GM21423 (cell line): ENCODE measurements at regions not wholly inside any gene's neighbourhood (a gene's known extent, or its start where the extent isn't known, plus 50 kb on each side); places are given as distances from the start of the nearest gene placed in this dataset.
"Not testable (repeated sequence)": the region's sequence is repeated elsewhere in the genome, so short reads cannot be mapped to it uniquely, and the experiment has no call there.

Source experiments
- ATAC-seq: cut with Tn5 transposase; IDR thresholded peaks from one replicate; pipeline ENCODE4 v1.9.1; 2021; ENCODE audit warnings: mild to moderate bottlenecking, moderate library complexity; ENCODE audit not compliant: unreplicated experiment

DNA sequence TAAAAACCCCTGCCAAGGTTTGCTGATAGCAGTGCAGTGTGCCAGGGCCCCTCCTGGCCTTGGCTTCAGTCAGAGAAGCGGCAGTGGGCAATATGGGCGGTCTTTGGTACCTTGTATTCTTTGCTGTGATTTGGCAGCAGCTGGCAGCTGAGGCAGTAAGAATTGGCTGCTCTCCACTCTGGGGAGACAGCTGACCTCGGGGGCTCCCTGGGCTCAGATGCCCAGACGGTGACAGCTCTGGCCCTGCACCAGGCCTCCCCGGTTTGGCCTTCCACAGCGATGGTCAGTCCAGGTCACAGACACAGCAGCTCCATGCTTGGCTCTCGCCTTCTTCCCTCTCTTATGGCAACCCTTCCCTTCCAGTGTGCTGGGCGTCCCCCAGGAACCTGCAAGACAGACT lies 330.9 kb downstream of the BCOR start:
- ATAC-seq, result no peak

DNA sequence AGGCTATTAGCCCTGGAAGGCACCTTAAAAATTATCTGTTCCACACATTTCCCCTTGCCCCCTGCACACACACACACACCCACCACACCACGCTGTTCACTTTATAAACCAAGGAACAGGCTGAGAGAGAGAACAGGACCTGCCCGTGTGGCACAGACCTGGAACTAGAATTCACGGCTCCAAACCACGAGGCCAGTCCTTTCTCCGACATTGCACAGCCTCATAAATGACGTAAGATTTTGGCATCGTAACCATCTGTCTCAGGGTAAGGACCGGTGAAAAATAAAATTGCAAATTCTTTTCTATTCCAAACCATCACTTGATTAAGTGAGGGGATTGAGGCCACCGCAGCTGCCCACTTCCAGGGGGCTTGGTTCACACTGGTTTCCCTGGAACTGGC lies 330.3 kb downstream of the BCOR start:
- no peak for ATAC-seq

DNA sequence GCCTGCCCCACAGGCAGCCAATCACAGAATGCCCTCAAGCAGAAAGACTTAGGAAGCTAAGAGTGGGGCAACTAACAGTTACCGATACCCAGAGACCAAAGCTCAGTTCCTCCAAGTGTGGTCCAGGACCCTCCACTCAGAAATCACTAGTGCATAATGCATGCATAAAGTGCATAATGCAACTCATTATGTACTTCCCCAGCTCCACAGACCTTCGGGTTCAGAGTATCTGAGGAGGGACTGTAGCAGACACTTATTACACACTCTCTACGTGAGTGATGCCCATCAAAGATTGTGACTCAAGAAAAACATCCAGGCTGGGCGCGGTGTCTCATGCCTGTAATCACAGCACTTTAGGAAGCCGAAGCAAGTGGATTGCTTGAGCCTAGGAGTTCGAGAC lies 328.0 kb downstream of the BCOR start:
- ATAC-seq, result no peak

DNA sequence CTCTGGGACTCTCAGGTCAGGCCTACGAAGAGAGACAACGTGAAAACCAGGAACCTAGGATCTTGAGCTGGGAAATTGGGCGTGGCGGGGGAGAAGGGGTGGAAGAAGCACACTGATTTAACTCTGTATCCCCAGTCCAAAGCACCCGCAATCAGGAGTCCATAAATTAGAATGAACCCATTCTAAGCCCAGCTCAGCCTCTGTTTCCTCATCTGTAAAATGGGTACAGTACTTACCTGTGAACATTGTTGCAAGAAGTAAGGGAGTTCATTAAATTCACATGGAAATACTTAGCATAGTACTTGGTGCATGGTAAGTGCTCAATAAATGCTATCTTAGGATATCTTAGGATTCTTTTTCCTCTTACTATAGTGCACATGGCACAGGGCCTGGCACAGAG lies 326.7 kb downstream of the BCOR start:
- no peak for ATAC-seq

DNA sequence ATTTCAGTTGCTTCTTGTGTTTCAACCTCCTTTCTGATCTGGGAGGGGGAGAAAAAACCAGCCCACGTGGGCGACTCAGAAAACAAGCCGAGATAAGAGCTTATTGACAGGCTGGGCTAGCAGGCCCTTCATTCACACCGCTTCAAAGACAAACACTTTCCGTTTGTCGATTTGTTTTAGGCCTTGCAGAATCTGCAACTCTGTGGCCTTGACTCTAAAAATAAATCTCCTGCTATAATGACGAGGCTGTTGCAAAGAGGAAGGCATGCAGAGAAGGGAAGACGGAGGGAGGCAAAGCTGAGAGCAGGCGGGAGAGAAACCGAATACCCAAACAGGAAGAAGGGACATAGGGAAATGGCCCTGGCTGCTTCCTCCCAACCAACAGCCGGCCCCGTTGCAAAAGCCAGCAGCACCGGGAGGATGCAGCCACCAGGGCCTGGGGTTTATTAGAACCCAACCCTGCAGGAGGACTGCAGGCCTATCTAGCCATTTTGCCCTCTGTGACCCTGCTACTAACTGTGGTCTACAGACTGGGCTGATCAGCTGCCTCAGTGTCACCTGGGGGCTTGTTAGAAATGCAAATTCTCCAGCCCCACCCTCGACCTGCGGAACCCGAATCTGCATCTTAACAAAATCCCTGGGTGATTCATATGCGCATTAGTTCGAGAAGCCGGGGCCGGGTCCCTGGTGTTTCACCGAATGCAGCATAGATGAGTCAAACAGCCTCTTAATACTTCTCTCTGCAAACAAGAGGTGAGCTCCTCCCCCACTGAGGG lies 325.5 kb downstream of the BCOR start:
- ATAC-seq, result no peak

DNA sequence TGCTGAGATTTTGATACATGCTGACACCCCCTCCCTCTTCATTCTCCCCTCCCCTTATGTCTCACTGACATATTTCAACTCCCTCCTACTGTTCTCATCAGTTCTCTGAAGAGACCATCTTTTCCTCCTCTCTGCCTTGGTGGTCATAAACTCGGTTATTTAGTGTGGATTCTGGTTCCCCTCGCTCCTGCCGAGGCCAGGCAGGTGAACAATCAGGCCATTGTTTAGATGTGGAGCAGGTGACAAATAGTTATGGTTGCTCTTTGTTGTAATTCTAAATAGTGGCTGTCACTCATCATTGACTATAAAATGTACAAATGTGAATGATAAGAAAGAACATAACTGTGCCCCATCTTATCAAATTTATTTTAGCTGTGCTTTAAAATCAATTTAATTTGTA lies 324.6 kb downstream of the BCOR start:
- ATAC-seq, result no peak

DNA sequence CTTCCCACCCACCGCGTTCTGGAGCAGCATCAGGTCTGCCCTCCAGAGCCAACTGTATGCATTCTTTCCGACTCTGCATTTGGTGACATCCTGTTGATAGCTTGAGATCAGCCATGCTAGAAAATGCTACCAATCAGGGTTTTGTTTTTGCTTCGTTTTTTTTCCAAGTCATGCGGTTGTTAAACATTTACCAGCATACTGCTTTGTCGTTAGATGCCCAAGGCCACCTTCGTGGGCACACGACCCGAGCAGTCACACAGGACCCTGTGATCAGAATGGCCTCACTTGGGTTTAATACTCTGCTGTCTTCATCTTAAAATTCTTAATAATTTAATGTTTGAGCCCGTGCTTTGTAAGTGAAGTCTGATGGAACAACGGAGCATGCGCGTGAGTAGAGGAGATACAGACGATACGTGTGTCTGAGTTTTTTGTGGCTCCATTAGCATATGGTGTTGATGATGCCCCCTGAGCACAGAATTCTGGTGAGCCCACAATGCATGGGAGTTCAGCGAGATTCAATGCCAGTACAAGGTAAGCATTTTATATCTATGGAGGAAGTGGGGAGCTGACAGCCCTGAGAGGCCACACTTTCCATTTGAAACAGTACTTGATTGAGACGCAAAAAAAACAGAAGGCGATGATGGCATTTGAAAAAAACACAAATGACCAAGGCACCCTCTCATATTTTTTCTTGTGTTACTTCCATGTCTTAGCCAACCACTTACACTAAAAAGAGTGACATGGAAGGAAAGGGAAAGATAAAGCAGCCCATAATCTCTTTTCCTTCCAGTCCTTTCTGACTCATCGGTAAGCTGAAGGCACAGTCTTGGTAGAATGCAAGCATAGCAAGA lies 323.6 kb downstream of the BCOR start:
- no peak for ATAC-seq

DNA sequence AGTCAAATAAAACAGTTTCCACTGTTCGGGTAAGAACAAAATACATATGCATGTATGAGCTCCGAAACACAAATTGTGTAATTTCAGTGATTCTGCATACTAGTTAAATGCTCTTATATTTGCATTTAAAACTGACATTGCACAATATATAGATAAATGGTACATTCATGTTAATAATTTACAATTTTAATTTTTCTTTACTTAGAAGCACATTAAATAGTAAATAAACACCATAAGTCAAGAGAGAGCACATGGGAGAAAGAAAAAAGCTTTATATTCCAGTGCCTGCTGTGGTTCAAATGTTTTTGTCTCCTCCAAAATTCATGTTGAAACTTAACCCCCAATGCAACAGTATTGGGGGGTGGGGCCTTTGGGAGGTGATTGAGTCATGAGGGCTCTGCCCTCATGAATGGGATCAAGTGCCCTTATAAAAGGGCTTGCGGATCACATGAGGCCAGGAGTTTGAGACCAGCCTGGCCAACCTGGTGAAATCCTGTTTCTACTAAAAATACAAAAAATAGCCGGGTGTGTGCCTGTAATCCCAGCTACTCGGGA lies 322.9 kb downstream of the BCOR start:
- ATAC-seq, result no peak

DNA sequence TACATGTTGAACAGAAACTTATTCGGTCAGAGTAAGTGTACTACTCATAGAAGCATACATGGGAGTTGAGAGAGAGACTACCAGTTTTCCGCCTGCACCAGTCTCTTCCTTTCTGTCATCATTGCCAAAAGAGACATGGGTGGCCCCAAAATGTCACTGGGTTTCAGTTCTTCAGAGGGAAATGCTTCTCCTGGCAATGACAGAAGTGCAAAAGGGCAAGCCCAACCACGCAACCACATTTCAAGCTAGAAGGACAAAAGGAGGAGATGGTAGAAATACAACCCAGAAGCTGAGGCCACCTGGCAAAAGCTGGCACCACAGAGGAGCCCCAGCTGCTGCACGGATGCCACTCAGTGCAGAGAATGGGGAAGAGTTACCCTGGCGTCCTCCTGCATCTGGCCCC lies 320.1 kb downstream of the BCOR start:
- ATAC-seq, result no peak

DNA sequence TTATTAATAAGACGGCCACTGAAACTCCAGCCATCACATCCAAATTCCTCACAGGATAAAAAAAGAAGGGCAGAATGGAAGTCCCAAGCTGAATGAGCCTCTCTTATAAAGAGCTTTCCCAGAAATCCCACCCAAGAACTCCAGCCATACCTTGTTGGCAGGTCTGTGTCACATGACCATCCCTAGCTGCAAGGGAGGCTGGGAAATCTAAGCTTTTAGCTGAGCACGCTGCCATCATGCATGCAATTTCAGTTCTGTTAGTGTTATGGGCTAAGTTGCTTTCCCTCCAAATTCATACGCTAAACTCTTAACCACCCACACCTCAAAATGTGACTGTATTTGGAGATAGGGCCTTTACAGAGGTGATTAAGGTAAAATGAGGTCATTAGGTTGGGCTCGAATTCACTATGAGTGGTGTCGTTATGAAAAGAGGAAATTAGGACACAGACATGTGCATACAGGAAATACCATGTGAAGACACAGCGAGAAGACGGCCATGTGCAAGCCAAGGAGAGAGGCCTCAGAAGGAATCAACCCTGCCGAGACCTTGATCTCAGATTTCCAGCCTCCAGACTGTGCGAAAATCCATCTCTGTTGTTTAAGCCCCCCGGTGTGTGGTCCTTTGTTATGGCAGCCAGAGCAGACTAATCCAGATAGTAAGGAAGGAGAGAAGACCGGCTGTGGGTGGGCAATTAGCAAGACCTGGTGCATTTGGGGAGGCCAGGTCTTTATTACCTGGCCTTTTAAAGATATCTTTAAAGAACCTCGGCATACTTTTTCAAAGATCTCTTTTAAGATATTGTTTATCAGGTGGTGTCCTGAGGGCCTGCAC lies 317.6 kb downstream of the BCOR start:
- no peak for ATAC-seq

DNA sequence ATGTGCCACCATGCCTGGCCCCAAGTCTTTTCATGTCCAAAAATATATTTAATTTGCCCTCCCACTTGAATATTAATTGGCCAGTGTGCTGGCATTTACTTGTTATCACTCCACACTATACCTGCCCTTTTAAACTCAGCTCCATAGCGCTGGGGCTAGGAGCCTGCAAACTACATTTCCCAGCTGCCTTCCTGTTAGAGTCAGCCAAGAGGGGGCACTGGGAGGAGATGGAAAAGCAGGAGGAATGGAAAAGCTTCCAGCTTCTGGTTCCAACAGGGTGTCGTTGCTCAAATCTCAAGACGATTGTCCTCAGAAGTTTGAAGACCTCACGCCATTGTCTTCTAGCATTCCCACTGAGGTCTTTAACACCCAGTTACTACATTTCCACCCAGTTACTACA lies 315.5 kb downstream of the BCOR start:
- ATAC-seq, result no peak

DNA sequence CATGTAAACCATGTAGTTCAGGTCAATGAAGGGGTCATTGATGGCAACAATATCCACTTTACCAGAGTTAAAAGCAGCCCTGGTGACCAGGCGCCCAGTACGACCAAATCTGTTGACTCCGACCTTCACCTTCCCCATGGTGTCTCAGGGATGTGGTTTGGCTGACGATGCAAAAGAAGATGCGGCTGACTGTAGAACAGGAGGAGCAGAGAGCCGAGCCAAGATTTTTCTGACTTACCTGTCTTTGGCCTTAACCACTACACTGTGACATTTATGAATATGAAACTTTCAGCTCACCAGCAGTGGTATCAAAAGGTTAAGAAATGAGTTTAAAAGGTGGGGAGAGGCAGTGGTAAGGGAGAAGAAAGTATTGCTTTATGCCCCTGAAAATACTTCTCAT lies 309.8 kb downstream of the BCOR start:
- no peak for ATAC-seq

DNA sequence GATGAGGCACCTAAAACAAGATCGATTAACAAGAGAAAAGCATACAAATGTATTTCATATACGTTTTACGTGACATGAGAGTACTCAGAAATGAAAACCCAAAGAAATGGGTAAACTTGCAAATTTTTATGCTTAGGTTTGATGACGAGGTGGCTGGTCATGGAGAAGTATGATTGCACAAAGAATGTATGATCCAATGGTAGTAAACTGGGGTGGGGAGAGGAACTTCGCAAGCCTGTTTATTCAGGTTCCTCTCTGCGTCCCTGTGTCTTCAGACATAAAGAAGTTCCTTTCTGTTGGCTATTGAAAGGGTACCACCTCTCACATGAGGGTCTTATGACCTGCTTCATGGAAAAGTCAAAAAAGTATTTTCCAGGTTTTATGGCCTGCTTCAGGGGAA lies 309.2 kb downstream of the BCOR start:
- no peak for ATAC-seq

DNA sequence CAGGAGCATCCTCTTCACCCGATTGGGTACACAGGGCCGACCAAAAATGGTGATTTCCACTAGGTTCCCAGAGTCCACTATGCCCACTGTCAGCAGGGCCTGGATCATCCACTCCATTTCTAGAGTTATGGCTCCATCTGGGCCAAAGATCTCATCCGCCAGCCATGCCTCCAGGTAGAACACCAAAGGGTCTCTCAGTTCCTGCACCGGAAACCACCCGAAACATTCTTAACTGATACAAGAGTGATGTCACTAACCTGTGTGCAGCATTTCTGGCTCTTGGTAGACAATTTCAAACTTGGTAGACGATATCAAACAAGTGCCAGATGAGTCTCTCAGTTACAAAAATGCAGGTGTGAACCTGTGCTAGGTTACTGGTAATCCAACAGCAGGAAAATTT lies 306.1 kb downstream of the BCOR start:
- ATAC-seq, result no peak

DNA sequence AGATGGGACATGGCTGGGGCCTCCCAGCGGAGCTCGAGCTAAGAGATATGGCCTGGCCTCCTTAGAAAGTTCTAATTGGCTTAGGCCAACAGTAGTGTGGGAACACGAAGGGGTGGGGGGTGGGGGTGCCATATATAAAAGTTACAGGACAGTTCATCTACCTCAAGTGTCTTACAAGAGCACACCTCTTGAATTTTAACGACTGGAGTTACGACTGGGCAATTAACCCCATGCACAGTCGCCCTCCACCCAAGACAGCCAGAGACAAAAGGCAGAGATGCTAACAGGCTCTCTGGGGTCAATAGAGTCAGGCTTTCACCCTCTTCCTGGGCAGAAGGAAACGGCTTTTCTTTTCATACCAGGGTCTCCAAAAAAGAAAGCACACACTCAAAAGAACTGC lies 302.2 kb downstream of the BCOR start:
- no peak for ATAC-seq

DNA sequence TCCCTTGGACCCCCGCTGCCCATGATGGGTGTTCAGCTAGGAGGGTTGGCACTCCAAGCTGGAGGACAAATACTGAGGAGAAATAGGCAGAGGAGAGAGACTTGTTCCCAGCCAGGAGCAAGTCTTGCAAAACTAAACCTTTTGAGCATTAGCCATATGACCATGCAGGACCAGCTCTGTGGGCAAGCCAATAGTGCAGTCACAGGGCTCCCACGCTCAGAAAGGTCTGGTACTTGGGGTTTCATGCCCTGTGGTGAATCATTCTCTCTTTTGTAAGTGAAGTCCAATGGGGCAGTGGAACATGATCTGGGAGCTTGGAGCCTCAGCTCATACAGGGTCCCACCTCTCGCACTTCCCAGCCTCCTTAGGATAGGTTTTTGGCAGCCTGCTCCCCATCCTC lies 300.9 kb downstream of the BCOR start:
- no peak for ATAC-seq

DNA sequence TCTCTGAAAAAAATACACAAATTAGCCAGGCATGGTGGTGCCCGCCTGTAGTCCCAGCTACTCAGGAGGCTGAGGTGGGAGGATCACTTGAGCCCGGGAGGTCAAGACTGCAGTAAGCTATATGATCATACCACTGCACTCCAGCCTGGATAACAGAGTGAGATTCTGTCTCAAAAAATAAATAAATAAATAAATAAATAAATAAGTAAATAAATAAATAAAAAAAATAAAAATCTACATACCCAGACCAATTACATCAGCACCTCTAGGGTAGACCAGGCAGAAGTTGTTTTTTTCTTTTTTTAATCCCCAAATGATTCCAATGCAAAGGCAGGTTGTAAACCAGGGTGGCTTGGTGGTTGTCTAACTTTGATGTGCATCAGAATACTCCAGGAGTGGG lies 299.3 kb downstream of the BCOR start:
- ATAC-seq, result not testable (repeated sequence)

DNA sequence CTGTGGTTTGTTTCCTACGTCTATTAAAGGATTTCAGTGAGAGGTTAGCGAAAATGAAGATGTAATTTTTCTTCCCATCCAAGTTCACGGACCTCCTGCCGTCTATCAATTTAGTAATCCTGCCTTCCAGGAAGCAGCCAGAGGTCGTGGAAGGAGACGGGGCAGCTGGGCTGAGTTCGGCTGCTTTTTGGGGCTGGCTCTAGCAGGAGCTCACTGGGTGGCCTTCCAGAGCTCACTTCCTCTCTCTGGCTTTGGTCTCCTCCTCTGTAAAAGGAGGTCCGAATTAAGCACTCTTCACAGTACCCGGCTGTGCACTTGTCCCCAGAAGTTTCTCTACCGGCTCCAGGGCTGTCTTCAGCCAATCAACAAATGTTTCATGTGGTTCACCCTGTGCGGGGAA lies 295.4 kb downstream of the BCOR start:
- no peak for ATAC-seq

DNA sequence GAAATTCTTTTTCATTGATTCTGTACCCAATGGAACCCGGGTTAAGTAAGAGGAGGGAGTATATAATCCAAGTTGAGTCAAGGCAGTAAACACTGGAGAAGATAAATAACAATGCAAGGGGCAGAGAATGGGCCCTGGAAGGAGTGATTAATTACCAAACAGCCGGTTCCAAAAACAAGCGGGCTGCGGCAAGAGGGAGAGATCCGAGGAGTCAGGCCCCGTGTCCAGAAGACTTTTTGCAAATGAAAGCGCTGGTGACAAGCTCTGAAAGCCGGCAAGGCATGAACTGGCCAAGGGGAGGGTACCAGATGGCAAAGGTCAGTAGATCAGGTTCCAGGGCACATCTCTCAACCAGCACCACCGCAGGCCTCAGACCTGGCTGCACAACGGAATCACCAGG lies 294.9 kb downstream of the BCOR start:
- ATAC-seq, result no peak

DNA sequence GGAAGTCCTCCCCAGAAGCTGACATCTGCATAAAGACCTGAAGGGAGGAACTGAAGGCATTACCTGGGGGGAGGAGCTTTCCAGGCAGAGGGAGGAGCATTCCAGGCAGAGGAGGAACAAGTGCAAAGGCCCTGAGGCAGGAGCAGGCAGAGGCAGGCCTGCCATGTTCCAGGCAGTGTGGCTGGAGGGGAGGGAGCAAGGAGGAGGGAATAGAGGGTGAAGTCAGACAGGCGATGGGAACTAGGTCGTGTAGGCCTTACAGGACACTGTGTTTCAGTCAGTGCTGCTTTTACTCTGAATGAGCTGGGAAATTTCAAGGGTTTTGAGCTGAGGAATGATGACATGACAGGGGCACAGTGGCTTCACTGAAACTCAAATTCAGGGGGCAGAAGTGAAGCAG lies 292.7 kb downstream of the BCOR start:
- ATAC-seq, result no peak

DNA sequence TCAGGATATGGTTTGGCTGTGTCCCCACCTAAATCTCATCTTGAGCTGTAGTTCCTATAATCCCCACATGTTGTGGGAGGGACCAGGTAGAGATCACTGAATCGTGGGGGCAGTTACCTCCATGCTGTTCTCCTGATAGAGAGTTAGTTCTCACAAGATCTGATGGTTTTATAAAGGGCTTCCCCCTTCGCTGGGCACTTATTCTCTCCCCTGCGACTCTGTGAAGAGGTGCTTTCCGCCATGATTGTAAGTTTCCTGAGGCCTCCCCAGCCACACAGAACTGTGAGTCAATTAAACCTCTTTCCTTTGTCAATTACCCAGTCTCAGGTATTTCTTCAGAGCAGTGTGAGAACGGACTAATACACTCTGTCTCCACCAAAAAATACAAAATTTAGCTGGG lies 291.9 kb downstream of the BCOR start:
- ATAC-seq, result no peak
